Epithelial cell of proximal tubule (primary cell): ENCODE measurements at regions not wholly inside any gene's neighbourhood (a gene's known extent, or its start where the extent isn't known, plus 50 kb on each side); places are given as distances from the start of the nearest gene placed in this dataset.
"Not testable (repeated sequence)": the region's sequence is repeated elsewhere in the genome, so short reads cannot be mapped to it uniquely, and the experiment has no call there.

ENCODE experiments used
- DNase-seq: peaks from one replicate; pipeline ENCODE4 v3.0.0-alpha.2; 2011; ENCODE audit warnings: low read depth
- H3K4me3 ChIP-seq: 2 replicates; pipeline ENCODE4 v1.5.1; 2011; ENCODE audit warnings: low read depth, mild to moderate bottlenecking, low read length
- CTCF ChIP-seq: conservative IDR thresholded peaks from 2 replicates; pipeline ENCODE4 v1.5.1; 2012; ENCODE audit warnings: low read depth, mild to moderate bottlenecking, low read length

GRCh38 chr5:112036206-112036605, 279.2 kb upstream of the NREP start:
- DNase-seq: no peak
- H3K4me3 ChIP-seq: no peak overlapping the region
- TF ChIP-seq CTCF: no peak

GRCh38 chr5:112034421-112034979, 277.5 kb upstream of the NREP start:
- DNase-seq: no peak
- no peak for TF ChIP-seq CTCF
- no peak overlapping the region for H3K4me3 ChIP-seq

- not testable (repeated sequence) for DNase-seq, H3K4me3 ChIP-seq
Observed at GRCh38 chr5:112026879-112027278, 269.9 kb upstream of the NREP start.

- TF ChIP-seq CTCF: no peak
- no peak for DNase-seq
- H3K4me3 ChIP-seq: no peak overlapping the region
Observed at GRCh38 chr5:112025757-112026156, 268.8 kb upstream of the NREP start.

- DNase-seq: no peak
- TF ChIP-seq CTCF: no peak
- H3K4me3 ChIP-seq: no peak overlapping the region
Observed at GRCh38 chr5:112024769-112025168, 267.8 kb upstream of the NREP start.

- H3K4me3 ChIP-seq: no peak overlapping the region
- TF ChIP-seq CTCF: no peak
- DNase-seq: no peak
Observed at GRCh38 chr5:112024221-112024620, 267.2 kb upstream of the NREP start.

- no peak overlapping the region for H3K4me3 ChIP-seq
- no peak for DNase-seq
- no peak for TF ChIP-seq CTCF
Observed at GRCh38 chr5:112023766-112024165, 266.8 kb upstream of the NREP start.
